GM19438 (cell line): ENCODE measurements at regions not wholly inside any gene's neighbourhood (a gene's known extent, or its start where the extent isn't known, plus 50 kb on each side); places are given as distances from the start of the nearest gene placed in this dataset.
"Not testable (repeated sequence)": the region's sequence is repeated elsewhere in the genome, so short reads cannot be mapped to it uniquely, and the experiment has no call there.

Source experiments
- ATAC-seq: cut with Tn5 transposase; IDR thresholded peaks from one replicate; pipeline ENCODE4 v1.9.1; 2021; ENCODE audit warnings: low read depth; ENCODE audit not compliant: unreplicated experiment

DNA sequence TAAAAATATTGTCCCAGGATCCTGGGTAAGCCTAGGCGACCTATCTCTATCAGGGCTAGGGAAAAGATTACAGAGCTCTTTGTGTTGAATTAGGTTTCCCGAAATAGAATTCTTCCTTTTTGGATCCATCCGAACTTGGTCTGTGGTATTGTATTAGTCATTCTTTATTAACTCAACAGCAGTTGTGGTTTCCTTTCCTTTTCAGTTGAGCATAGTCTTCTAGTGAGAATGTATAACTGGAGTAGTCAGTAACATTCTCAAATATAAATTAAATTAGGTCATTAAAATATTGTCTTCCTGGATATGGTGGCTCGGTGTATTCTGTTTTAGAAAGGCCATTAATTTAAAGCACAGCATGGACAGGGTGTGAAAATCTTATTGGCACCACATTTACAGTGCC is 520.4 kb downstream of the NLGN4X start:
- no peak for ATAC-seq

DNA sequence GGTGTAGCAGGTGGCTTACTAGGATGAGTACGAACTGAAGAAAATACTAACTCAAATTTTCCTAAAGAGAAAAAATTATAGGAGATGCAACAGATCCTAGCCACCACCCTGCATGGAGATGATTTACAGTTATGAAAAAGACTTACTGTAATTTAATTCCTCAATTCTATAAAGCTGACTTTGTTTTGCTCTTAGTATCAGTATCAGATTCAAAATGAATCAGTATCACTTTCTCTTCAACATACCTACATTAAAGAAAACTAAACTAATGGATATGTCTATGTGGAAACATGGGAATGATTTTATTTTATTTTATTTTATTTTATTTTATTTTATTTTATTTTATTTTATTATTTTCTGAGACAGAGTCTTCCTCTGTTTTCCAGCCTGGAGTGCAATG is 525.8 kb downstream of the NLGN4X start:
- no peak for ATAC-seq

DNA sequence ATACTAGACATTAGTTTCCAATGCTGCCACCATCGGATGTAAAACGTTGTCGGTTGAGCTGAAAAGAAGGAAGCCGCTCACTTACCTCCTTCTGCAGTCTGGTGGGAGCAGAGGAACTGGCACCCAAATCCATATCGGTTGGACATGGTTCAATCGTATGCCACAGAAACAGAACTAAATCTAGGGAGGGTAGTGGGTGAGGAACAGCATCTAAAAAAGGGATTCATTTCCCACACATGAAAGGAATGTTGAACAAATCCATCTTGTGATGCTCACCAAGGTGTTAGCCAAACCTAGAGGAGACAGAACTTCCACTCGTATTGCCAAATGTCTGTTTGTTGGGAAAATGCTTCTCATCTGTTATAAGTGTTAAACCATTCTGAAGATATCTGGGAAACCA is 532.7 kb downstream of the NLGN4X start:
- ATAC-seq, result no peak

DNA sequence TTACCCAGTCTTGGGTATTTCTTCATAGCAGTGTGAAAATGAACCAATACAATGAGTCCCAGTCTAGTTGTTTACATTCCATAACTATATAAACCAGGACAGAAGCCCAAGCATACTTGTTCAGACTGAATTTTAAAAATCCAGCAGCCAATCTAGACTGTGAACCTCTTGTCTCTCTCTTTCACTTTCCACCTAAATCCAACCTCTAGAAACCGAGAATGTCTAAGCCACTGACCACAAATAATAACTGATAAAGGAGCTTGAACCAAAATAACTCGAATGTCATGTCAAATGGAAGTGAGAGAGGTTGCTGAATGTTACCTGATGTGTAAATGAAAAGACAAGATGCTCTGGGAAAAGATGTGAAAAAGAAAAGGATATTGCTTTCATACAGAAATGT is 544.7 kb downstream of the NLGN4X start:
- ATAC-seq, result no peak

DNA sequence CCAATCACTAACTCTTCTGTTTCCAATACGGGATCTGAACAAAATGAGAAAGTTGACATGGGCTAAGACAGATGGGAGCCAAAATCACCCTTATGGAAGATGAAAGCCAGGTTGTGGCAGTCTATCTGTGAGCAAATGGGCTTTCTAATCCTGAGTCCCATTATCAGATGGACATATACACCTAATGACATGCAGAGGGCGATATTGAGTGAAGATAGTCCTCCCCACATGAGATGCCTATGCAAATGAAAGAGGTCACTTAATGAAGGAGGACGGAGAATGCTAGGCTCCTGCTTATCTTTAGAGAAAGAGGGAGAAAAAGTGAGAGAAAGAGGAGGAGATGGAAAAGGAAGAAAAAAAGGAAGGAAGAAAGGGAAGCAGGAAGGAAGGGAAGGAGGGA is 547.5 kb downstream of the NLGN4X start:
- ATAC-seq, result peak; percentile 65

DNA sequence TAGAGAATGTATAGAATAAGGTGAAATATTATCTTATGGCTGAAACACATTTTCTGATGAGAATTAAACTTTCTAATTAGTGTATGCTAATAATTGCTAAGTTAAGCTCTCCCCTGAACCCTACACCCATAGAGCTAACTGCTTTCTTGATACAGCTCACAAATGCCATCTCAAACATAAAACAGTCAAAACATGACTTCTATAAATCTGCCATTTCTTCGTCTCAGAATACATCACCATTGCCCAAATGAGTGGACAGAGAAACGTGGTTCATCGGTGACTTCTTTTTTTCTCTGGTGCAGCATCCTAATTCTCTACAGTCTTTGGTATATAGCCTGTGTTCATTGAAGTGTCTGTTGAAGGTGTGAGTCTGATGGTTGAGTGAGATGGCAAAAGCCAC is 554.6 kb downstream of the NLGN4X start:
- ATAC-seq, result no peak

DNA sequence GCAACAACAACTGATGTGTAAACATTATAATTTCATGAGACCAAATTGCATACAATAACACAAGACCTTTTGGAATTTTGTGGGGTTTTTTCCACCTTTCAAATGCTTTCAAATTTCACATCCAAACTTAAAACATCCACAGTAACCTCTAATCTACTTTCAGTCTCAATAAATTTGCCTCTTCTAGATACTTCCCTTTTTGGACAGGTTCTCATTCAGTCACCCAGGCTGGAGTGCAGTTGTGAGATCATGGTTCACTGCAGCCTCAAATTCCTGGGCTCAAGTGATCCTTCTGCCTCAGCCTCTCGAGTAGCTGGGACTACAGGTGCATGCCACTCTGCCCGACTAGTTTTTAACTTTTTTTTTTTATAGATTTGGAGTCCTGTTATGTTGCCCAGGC is 556.6 kb downstream of the NLGN4X start:
- ATAC-seq, result no peak

DNA sequence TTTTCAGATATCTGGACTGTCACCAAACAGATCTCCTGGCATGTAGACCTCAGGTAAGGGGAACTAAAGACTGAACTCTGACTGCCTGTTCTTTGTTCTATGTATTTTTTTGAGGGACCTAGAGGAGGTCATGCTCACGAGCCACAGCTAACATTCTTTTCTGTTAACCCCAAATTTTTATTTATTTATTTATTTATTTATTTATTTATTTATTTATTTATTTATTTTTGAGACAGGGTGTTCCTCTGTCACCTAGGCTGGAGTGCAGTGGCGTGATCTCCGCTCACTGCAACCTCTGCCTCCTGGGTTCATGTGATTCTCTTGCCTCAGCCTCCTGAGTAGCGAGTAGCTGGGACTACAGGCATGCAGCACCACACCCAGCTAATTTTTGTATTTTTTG is 562.0 kb downstream of the NLGN4X start:
- ATAC-seq, result not testable (repeated sequence)

DNA sequence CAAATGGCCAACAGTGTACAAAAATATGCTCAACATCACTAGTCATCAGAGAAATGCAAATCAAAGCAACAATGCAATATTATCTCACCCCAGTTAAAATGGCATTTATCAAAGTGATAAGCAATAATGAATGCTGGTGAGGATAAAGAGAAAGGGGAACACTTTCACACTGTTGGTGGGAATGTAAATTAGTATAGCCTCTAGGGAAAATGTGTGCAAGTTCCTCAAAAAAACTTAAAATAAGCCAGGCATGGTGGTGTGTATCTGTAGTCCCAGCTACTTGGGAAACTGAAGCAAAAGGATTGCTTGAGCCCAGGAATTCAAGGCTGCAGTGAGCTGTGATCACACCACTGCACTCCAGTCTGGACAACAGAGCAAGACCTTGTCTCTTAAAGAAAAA is 572.1 kb downstream of the NLGN4X start:
- ATAC-seq, result no peak

DNA sequence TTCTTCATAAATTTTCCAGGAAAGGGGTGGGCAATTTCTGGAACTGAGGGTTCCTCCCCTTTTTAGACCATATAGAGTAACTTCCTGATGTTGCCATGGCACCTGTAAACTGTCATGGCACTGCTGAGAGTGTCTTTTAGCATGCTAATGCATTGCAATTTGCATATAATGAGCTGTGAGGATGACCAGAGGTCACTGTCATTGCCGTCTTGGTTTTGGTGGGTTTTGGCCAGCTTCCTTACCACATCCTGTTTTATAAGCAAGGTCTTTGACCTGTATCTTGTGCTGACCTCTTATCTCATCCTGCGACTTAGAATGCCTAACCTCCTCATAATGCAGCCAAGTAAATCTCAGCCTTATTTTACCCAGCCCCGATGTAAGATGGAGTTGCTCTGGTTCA is 577.8 kb downstream of the NLGN4X start:
- peak; percentile 34 for ATAC-seq

DNA sequence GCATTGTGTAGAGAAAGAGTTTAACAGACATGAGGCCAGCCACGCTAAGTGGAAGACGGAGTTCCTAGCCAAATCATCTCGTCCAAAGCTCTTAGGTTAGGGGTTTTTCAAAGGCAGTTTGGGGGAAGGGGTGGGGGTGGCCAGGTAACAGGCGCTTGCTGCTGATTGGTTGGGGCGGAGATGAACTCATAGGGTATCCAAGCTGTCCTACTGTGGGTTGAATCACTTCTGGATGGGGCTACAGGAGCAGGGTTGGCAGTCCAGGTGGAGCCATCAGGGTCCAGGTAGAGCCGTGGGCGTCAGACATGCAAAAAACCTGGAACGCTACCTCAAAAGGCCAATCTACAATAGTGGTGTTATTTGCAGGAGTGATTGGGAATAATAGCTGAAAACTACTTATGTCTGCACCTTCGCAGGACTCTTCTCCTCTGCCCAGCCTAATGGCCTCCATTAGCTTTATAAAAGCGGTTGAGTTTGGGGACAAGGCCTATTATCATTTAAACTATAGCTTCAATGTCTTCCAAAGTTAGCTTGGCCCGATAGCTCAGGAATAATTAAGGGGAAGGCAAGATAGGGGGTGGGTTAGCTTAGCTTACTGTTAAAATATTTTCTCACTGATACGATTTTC is 579.6 kb downstream of the NLGN4X start:
- no peak for ATAC-seq

DNA sequence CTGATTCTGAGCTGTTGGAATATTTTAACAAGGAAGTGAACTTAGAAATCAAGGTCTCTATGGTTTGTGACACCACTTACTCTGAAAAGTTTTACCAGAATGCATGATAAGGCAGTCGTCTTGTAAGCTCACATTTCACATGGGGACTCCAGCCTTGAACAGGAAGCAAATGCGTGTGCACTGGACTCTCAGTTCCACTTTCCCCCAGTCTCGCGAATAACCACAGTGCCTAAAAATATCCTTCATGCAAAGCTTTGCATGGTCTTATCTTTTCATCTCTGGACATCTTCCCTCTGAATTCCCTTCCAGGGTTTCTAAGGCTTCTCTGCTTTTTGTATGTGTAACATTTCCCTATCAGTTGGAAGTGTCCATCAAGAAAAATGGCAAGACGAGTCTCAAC is 581.8 kb downstream of the NLGN4X start:
- ATAC-seq, result peak; percentile 95

DNA sequence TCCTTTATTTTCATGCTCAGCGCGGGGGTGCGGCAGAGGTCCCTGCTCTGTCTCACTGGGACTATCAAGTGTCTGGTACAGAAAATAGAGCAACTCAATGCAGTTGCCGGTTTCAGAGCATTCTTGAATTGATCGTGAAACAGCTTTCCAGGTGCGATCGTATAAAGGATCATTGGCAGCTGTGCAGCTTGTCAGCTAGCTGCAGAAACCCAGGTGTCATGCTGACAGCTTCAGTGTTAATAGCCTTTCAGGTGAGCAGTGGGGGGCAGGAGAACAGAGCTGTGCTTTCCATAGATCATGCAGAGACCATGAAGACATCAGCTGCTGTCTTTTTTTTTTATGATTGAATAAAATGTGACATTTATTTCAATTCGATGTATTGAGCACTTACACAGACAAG is 583.9 kb downstream of the NLGN4X start:
- ATAC-seq, result no peak

DNA sequence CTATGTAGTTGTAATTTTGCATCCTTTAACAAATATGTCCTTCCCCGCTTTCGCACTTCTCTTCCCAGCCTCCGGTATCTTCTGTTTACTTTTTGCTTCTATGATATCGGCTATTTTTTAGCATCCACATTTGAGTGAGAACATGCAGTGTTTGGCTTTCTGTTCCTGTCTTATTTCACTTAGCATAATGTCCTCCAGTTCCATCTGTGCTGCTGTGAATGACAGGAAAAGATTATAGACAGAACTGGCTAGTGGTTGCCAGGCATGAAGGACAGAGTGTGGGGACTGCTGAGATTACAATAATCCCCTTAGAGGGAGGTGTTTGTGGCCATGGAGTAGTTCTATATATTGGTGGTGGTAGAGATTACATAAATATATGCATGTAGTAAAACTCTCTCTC is 588.6 kb downstream of the NLGN4X start:
- ATAC-seq, result no peak

DNA sequence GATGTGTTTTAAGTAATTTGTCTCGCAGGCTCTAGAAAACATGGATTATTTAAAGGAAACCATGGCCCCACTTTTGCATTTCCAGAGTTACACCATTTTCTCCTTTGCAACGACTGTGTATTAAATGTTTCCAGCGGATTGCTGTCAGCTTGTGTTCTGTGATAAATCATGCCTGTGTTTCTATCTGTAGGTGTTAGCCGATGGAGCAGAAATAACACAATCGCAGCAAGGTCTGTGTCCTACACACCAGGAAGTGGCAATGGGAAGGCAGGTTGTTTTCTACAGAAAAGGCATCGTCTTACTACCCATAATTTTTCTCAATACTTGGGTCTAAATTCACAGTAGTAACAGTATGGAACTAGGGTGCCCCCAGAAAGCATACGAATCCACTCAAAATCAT is 590.1 kb downstream of the NLGN4X start:
- ATAC-seq, result no peak

DNA sequence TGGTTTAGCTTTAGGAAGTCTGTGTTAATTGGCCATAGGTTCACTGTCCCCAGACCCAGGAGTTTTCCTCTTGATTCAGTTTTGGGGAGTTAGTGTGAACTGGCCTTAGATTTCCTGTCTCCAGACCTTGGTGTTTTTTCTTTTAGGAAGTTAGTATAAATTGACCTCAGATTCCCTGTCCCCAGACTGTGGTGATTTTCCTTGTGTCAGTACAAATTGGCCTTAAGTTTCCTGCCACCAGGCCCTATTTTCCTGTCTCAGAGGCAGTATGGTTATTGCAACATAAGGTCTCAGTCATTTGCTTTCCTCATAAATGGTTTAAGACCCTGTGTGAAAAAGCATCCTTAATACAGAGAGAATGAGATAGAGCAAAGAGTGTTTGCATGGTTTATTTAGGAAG is 595.8 kb downstream of the NLGN4X start:
- ATAC-seq, result no peak

DNA sequence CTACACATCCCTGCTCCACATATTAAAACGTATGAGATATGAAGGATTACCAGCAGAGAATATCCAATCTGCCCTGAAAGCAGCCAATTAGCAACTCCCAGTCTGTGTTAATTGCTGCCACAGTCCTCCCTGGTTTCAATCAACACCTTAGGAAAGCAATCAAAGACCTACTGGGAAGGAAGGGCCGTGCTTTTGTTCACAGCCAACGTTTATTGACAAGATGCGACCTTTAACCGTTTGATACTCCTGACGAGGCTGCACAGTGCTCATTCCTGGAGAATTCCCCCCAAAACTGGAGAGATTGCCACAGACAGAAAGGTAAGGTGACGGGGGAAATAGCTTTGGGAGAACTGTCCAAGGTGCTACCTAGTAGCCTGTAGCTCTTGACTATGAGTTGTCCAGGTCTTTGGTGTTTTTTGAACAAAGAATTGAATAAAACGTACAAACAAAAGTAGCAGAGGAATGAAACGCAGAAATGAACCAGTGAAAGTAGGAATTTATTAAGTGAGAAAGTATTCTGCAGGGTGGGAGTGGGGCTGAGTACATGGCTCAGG is 596.5 kb downstream of the NLGN4X start:
- no peak for ATAC-seq

DNA sequence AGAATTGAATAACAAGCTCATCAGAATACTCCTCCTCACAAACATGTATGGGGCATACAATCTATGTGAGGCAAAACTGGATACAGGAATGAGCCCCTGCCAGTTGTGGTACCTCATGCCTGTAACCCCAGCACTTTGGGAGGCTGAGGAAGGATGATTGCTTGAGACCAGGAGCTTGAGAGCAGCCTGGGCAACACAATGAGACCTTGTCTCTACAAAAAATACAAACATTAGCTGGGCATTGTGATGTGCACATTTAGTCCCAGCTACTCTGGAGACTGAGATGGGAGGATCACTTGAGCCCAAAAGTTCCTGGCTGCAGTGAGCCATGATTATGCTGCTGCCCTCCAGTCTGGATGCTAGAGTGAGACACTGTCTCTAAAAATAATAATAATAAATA is 611.0 kb downstream of the NLGN4X start:
- ATAC-seq, result no peak

DNA sequence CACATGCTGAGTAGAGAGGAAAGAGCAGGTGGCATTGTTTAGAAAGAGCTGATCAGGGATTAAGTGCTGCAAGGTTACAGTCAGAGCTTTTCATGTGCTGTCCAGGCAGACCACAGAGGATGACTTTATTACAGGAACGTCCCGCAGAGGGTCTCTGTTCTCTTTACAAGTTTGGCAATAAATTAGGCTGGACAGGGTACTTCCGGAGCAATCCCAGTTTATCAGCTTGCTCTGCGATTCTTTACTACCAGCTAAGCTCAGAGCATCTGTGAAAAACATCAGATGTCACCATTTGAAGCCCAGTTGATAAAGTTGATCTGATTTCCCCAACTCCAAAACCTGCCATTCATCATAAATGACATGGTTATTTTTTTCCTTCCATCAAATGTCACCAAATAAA is 633.1 kb downstream of the NLGN4X start:
- ATAC-seq, result no peak

DNA sequence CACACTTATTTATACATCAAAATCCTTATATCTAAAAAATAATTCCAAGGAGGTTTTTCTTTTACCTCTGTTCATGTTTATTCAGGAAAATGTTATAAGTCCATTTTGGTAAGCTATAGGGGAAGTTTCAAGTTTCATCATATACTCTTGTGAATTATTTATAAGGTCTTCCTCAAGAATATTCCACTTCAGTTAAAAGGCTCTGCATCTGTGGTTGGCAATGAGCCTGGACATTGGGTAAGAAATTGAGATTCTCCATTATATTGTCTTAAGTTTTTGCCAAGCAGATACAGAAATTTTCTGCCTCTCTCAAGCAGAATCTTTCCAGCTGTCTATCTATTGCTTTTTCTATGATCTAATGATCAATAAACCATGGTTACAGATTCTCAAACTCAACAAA is 641.9 kb downstream of the NLGN4X start:
- no peak for ATAC-seq

DNA sequence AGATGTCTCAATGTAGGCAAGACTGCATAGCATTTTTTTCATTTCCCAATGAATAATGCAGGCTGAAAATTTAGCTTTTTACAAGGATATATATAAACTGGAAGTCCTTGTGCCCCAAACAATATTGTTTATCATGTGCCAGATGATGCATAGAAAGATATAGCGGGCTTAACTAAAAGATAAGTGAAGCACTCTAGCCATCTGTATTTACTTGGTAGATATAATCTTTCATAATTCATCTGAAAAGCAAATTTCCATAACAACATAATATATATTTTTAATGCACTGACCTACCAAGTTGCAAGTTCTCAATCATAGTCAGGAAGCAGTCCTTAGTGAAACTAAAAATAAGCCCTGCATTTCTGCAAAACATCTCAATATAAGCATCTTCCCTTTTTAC is 653.3 kb downstream of the NLGN4X start:
- ATAC-seq, result no peak

DNA sequence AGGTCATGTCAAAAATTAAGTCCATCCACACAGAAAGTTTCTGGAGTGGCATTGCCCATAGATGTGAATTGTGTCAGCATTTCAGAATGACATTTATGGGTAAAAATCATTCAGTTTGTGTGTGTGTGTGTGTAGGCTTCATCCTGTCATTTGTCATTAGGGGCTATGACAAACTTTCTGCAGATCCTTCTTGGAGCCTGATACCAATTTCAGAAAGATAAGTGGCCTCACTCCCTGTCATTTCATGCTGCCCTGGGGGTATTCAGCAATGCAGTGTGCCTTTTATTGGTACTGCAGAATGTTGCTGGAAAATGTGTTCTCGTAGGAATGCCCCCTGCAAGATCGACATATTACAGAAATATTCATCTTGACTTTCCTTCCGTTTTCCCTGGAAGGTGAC is 659.7 kb downstream of the NLGN4X start:
- no peak for ATAC-seq

DNA sequence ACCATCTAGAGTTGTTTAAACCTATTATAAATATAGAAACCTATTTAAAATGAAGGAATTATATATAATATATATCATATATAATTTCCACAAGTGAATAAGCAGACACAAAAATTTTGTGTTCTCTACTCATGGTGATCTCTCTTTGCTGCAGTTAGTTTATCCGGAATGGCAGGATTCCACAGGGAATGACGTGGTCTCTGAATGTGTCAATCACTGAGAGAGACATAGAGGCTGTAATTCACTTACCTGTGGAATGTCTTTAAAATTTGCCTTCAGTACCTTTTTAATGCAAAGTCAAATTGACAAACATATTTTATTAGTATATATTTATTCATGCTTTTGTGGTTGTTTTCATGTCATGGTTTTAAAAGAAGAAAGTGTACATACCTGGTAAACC is 669.3 kb downstream of the NLGN4X start:
- no peak for ATAC-seq
